GM13977 (cell line): ENCODE measurements at regions not wholly inside any gene's neighbourhood (a gene's known extent, or its start where the extent isn't known, plus 50 kb on each side); places are given as distances from the start of the nearest gene placed in this dataset.

Experiments used
- DNase-seq: peaks from one replicate; pipeline ENCODE4 v3.0.0; 2012; ENCODE audit warnings: low spot score
- CTCF ChIP-seq: IDR thresholded peaks from 2 replicates; pipeline ENCODE4 v1.5.1; 2012; ENCODE audit warnings: mild to moderate bottlenecking, control low read depth; ENCODE audit not compliant: insufficient read depth; ENCODE audit errors: extremely low read depth, missing control alignments
- in situ Hi-C: fragments of 300-500 bp; cut with MboI; formaldehyde crosslinking; loops from one replicate; pipeline ENCODE4 v1.12.0; 2022; ENCODE audit warnings: low sequenced_read_pairs, low pct_unique_long_range_greater_than_20kb, mixed read lengths, inconsistent platforms; ENCODE audit not compliant: unreplicated experiment

DNA sequence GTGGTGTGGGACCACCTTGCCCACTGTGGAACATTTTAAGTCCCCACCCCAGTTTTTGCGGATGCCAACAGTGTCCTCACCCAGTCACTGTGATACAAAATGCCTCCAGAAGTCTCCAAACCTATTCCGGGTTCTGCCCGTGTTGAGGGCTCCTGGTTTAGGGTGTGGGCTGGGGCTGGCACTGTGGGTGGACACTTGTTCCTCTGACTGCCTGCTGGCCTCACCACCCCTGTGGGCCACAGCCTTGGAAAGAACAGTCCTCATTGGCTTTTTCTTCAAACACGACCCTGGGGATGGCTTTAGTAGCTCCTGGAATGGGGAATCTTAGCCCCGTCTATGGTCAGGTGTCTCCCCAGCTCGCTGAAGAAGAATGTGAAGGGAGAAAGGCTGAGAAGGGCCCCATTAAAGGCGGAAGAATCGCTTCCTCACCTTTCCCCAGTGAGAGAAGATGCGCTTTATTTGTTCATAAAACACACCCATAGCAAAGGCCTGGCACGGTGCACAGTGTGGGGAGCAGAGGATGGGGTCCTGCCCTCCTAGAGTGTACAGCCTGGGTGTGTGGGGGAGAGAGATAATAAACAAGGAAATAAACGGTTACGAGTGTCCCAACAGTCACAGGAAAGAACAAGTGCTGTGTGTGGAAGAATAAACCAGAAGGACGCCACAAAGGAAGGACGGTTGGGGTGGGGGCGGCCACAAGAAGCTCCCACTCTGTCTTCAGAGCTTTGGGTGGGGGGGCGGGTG is 56.3 kb upstream of the SLC22A11 start:
- TF ChIP-seq CTCF, result no peak
- in situ Hi-C loops, result no loop called here
- no peak for DNase-seq

DNA sequence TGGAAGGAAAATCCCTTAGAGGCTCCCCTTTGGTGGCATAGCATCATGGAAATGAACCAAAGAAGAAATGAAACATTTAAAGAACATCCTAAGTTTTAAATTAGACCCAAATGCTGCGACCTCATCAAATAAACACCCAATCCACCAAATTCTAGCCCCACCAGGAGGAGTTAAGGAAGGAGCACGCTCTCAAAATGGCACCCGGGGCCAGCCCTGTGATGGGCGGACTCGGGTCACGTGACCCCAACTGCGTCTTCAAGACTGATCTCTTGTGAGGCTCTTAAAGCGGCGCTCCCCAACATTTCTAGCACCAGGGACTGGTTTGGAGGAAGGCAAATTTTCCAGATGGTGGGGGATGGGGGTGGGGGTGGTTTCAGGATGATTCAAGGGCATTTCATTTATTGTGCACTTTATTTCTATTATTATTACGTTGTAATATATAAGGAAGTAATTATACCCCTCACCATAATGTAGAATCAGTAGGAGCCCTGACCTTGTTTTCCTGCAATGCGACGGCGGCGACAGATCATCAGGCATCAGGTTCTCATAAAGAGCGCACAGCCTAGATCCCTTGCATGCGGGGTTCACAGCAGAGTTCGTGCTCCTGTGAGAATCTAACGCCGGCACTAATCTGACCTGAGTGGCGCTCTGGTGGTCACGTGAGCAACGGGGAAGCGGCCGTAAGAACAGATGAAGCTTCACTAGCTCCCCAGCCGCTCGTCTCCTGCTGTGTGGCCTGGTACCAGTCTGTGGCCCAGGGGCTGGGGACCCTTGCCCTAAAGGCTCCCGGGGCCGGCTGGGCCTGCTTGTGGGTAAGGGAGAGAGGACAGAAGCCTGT is 55.3 kb upstream of the SLC22A11 start:
- in situ Hi-C loops, result no loop called here
- no peak for TF ChIP-seq CTCF
- DNase-seq, result no peak

DNA sequence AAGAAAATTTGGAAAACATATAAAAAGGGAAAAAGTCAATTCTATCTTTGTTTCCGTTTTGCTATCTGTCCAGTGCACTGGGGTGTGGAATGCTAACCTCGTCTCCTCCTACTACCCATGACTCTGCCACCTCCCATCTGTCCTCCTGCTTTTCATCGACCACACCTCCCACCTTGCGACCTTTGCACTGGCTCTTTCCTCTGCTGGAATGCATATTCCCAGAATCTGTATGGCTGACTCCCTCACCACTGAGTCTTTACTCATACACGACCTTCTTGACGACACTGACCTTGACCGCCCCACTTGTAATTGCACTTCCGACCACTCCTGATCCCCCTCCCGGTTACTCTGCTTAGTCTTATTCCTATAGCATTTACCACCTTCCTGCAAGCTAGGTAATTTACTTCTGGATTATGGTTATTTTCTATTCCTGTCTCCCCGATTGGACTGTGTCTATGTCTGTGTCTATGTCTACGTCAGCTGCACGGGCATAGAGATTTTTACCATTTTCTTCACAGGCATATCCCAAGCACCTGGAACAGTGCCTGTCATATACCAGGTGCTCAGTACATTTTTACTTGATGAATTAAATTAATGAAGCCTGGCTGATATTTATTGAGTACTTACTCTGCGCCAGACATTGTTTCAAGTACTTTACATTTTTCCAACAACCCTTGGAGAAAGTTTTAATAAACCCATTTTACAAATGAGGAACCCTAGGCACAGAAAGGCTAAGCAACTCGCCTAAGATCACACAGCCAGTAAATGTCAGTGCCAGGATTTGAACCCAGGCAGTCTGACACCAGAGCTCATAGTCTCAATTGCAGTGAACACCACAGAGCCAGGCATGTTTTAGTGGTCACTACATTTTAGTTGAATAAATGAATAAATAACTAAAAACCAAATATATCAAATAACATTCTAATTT is 54.0 kb upstream of the SLC22A11 start:
- no peak for DNase-seq
- in situ Hi-C loops, result no loop called here
- TF ChIP-seq CTCF, result no peak

DNA sequence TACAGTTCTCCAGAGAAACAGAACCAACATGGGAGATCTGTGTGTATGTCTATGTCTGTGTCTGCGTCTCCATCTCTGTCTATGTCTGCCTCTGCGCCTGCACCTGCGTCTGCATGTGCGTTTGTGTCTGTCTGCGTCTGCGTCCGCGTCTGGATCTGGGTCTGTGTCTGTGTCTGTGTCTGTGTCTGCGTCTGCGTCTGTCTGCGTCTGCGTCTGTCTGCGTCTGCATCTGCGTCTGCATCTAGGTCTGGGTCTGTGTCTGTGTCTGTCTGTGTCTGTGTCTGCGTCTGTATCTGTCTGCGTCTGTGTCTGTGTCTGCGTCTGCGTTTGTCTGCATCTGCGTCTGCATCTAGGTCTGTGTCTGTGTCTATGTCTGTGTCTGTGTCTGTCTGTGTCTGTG is 53.1 kb upstream of the SLC22A11 start:
- no peak for DNase-seq
- TF ChIP-seq CTCF, result no peak
- in situ Hi-C loops, result no loop called here

DNA sequence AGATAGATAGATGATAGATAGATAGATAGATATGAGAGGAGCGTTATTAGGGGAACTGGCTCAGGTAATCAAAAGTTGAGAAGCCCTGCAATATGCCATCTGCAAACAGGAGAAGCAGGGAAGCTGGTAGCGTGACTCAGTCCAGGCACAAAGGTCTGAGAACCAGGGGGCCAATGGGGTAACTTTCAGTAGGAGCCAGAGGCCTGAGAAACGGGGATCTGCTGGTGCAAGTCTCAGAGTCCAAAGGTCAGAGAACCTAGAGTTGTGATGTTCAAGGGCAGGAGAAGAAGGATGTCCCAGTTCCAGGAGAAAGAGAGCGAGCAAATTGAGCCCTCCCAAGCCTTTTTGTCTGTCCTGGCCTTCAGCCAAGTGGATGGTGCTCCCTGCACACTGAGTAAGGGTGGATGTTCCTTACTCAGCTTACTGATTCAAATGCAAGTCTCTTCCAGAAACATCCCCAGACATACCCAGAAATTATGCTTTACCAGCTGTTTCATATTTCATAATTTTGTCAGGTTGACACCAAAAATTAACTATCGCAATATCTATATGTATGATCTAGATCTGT is 52.5 kb upstream of the SLC22A11 start:
- in situ Hi-C loops, result no loop called here
- no peak for DNase-seq

More for the DNA sequence above, 52.5 kb upstream of the SLC22A11 start:
- TF ChIP-seq CTCF, result no peak
